Spleen (tissue), 7 donors: ENCODE measurements at regions not wholly inside any gene's neighbourhood (a gene's known extent, or its start where the extent isn't known, plus 50 kb on each side); places are given as distances from the start of the nearest gene placed in this dataset.

Source experiments
- POLR2A ChIP-seq, 3 donors: fragments of 450-650 bp; IDR thresholded peaks; one replicate each; pipeline ENCODE4 v1.5.1; 2017; ENCODE audit warnings: antibody characterized with exemption in 3 of 3, mild to moderate bottlenecking in 1 of 3
- POLR2AphosphoS5 ChIP-seq, 3 donors: sonication (generic); formaldehyde crosslinking; IDR thresholded peaks; one replicate each; pipeline ENCODE4 v1.5.1; 2017; ENCODE audit warnings: antibody characterized with exemption in 3 of 3
- TF ChIP-seq, protein P1 (sequence below), 11 experiments: fragments of 200-600 bp in 7 of 11; fragments of 450-650 bp in 4 of 11; sonication (generic) in 4 of 11; IDR thresholded peaks in 8 of 11; conservative IDR thresholded peaks in 3 of 11; 1 replicate in 7 of 11; 2 replicates in 4 of 11; pipeline versions ENCODE4 v1.4.0 to v1.8.0; 2016 to 2021; ENCODE audit warnings: antibody characterized with exemption in 11 of 11, inconsistent platforms in 4 of 11, mild to moderate bottlenecking in 1 of 11
- donor health status: DM: no; HTN: no; CAD: no; lungs with moderate emphysema.
- donor health status: DM: no; HTN: no; CAD: no.
- donor health status: DM: no; HTN: no; CAD: no.

DNA sequence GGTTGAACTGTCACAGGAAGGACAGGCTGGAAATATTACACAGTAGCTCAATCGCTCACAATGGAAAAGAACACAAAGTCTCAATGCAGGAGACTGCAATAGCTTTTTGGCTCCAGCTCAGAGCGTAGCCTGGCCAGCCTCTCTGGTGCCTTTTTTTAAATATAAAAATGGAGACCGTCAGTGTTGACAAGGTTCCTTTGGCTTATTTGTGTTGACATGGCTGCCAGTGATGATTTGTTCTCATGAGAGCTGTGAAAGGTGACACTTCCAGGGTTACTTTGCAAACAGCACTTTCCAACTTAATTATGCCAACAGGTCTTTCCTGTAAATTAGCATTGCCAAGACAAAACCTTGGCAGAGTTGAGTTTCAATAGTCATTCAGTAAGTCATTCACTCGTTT, 70.8 kb downstream of the KCNE4 start:
- TF ChIP-seq, protein P1, sequence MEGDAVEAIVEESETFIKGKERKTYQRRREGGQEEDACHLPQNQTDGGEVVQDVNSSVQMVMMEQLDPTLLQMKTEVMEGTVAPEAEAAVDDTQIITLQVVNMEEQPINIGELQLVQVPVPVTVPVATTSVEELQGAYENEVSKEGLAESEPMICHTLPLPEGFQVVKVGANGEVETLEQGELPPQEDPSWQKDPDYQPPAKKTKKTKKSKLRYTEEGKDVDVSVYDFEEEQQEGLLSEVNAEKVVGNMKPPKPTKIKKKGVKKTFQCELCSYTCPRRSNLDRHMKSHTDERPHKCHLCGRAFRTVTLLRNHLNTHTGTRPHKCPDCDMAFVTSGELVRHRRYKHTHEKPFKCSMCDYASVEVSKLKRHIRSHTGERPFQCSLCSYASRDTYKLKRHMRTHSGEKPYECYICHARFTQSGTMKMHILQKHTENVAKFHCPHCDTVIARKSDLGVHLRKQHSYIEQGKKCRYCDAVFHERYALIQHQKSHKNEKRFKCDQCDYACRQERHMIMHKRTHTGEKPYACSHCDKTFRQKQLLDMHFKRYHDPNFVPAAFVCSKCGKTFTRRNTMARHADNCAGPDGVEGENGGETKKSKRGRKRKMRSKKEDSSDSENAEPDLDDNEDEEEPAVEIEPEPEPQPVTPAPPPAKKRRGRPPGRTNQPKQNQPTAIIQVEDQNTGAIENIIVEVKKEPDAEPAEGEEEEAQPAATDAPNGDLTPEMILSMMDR (IDR thresholded peaks at IDR 0.05 in 8 of 11, conservative IDR thresholded peaks at IDR 0.05 in 3 of 11) = no peak
- TF ChIP-seq POLR2A (IDR thresholded peaks at IDR 0.05) (no peak), POLR2AphosphoS5 (IDR thresholded peaks at IDR 0.05) (no peak)
